GM12878 (cell line): ENCODE measurements at regions not wholly inside any gene's neighbourhood (a gene's known extent, or its start where the extent isn't known, plus 50 kb on each side); places are given as distances from the start of the nearest gene placed in this dataset.

ENCODE experiments used
- ATAC-seq: fragments of 200-7000 bp; cut with Tn5 transposase; 3 replicates; pipeline ENCODE4 v1.9.1; 2020; ENCODE audit warnings: mild to moderate bottlenecking, moderate library complexity
- BruUV-seq: library from RNA; stranded (reverse); fragments of 400-500 nt; replicated peaks from 2 replicates; lab custom pipeline; 2021; lab: Mats Ljungman, UMichigan
- CTCF ChIA-PET: fragments of 300-600 bp; sonication (Branson Sonifier 250); formaldehyde crosslinking; extraction: SDS; loops from one replicate; lab custom pipeline; 2021; ENCODE audit warnings: inconsistent platforms; lab: Yijun Ruan, JAX
- POLR2A ChIA-PET: fragments of 350-600 bp; formaldehyde crosslinking; extraction: SDS; loops from one replicate; lab custom pipeline; 2021; ENCODE audit warnings: inconsistent platforms; lab: Charles Lee
- RAD21 ChIA-PET: fragments of 300-600 bp; sonication (Branson Sonifier 250); formaldehyde crosslinking; loops from one replicate; lab custom pipeline; 2023; ENCODE audit warnings: antibody characterized with exemption; ENCODE audit not compliant: unreplicated experiment; lab: Charles Lee
- SMC1A ChIA-PET: fragments of 300-600 bp; sonication (Branson Sonifier 250); formaldehyde crosslinking; loops from one replicate; lab custom pipeline; 2023; ENCODE audit not compliant: unreplicated experiment, uncharacterized antibody; lab: Charles Lee
- DNase-seq: peaks from one replicate; pipeline ENCODE4 v3.0.0-alpha.2; 2011; ENCODE audit warnings: low read depth, low spot score
- FAIRE-seq: peaks from 3 replicates; lab custom pipeline; 2011; peaks lifted over from hg19 to GRCh38; lab: Jason Lieb, UNC
- H2AFZ ChIP-seq: 2 replicates; pipeline ENCODE4 v1.6.0; 2011; ENCODE audit warnings: low read depth, low read length, control low read depth; ENCODE audit not compliant: control insufficient read depth
- H3K27ac ChIP-seq: 2 replicates; pipeline ENCODE4 v1.5.1; 2011; ENCODE audit warnings: control low read depth; ENCODE audit not compliant: control insufficient read depth, insufficient read depth
- H3K27me3 ChIP-seq, 2 experiments: replicated peaks in 1 of 2; 2 replicates each; pipeline versions ENCODE4 v1.6.0 to v1.6.1; 2011; ENCODE audit warnings: low read length in 1 of 2; ENCODE audit not compliant: control insufficient read depth in 2 of 2, insufficient read depth in 2 of 2
- H3K36me3 ChIP-seq, 2 experiments: 2 replicates each; pipeline ENCODE4 v1.5.1; 2011; ENCODE audit warnings: low read length in 1 of 2; ENCODE audit not compliant: control insufficient read depth in 2 of 2, insufficient read depth in 2 of 2
- H3K4me1 ChIP-seq: 2 replicates; pipeline ENCODE4 v1.6.1; 2011; ENCODE audit warnings: mild to moderate bottlenecking, low read length, moderate library complexity, mixed read lengths; ENCODE audit not compliant: control insufficient read depth, insufficient read depth
- H3K4me2 ChIP-seq: 2 replicates; pipeline ENCODE4 v1.6.0; 2011; ENCODE audit warnings: control low read depth; ENCODE audit not compliant: control insufficient read depth, insufficient read depth
- H3K4me3 ChIP-seq: fragments of 200-600 bp; sonication (generic); 2 replicates; pipeline ENCODE4 v1.5.1; 2016
- H3K79me2 ChIP-seq: 2 replicates; pipeline ENCODE4 v1.6.0; 2011; ENCODE audit warnings: low read length; ENCODE audit not compliant: control insufficient read depth, insufficient read depth
- H3K9ac ChIP-seq: 2 replicates; pipeline ENCODE4 v1.8.0; 2011; ENCODE audit warnings: low read length, control low read depth, mixed read lengths; ENCODE audit not compliant: control insufficient read depth, insufficient read depth
- H3K9me3 ChIP-seq: replicated peaks from 3 replicates; pipeline ENCODE4 v1.5.1; 2011; ENCODE audit warnings: mild to moderate bottlenecking, low read length; ENCODE audit not compliant: control insufficient read depth, insufficient read depth
- H4K20me1 ChIP-seq: 2 replicates; pipeline ENCODE4 v1.6.0; 2011; ENCODE audit not compliant: control insufficient read depth, insufficient read depth
- ESRRA ChIP-seq: IDR thresholded peaks from 2 replicates; pipeline ENCODE4 v1.6.1; 2012; ENCODE audit warnings: mild to moderate bottlenecking, low read length, improper control_type of control experiment
- IKZF1 ChIP-seq: fragments of 450-650 bp; conservative IDR thresholded peaks from 2 replicates; pipeline ENCODE4 v1.6.1; 2017; ENCODE audit warnings: antibody characterized with exemption, mild to moderate bottlenecking
- IKZF2 ChIP-seq, 2 experiments: fragments of 450-650 bp; IDR thresholded peaks; 2 replicates each; pipeline ENCODE4 v1.6.1; 2017; ENCODE audit warnings: mild to moderate bottlenecking in 2 of 2, moderate library complexity in 2 of 2
- STAT1 ChIP-seq: fragments of 450-650 bp; conservative IDR thresholded peaks from 2 replicates; pipeline ENCODE4 v1.6.1; 2014; ENCODE audit warnings: antibody characterized with exemption, mild to moderate bottlenecking
- WGBS: methylation state at CpG from one replicate; pipeline ENCODE4 v1.1.6; 2016; ENCODE audit warnings: low lambda C conversion rate; ENCODE audit not compliant: insufficient replicate concordance, insufficient coverage; ENCODE audit errors: missing lambda C conversion rate; 5-methylcytosine and 5-hydroxymethylcytosine counted together
- in situ Hi-C: fragments of 300-500 bp; cut with MboI; formaldehyde crosslinking; loops from 9 replicates; pipeline ENCODE4 v1.14.3; 2018; ENCODE audit warnings: mixed read lengths
- intact Hi-C: fragments of 100-400 bp; cut with micrococcal nuclease; formaldehyde crosslinking; loops from one replicate; pipeline ENCODE4 v1.14.2; 2022; ENCODE audit not compliant: unreplicated experiment
- TF ChIP-seq, protein P1 (sequence below): fragments of 450-650 bp; IDR thresholded peaks from 2 replicates; pipeline ENCODE4 v1.6.1; 2017; ENCODE audit warnings: mild to moderate bottlenecking, moderate library complexity
- TF ChIP-seq, protein P2 (sequence below): fragments of 450-650 bp; IDR thresholded peaks from 2 replicates; pipeline ENCODE4 v1.6.1; 2017; ENCODE audit warnings: mild to moderate bottlenecking, moderate library complexity
- TF ChIP-seq, protein P3 (sequence below): IDR thresholded peaks from 2 replicates; pipeline ENCODE4 v1.6.1; 2011; ENCODE audit warnings: borderline replicate concordance, low read depth, mild to moderate bottlenecking, moderate library complexity, low read length; ENCODE audit not compliant: insufficient read depth, poor library complexity, severe bottlenecking

DNA sequence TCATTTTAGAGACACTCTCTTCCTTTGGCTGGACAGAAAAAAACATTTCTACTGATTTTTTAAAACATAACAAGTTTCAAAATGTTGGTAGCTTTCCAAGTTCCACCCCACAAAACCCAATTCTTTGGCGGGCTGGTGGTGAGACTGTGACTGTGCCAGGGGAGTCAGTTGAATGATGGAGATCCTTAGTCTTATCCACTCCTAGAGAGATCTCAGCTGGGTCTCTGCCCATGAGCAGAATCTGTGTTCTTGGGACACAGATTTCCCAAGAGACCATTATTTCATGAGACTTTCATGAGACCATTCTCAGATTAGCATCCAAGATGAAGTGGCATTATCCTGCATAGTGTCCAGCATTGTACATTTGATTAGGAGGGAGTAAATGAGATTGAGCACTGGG, 135.1 kb upstream of the NPHP3 start:
- FAIRE-seq = no peak
- Histone ChIP-seq H3K79me2 (no peaks in the 10 kb centered on the region), H3K9ac (no peak overlapping the region), H4K20me1 (no peaks in the 10 kb centered on the region), H3K4me2 (no peak overlapping the region), H3K36me3 (no peaks in the 10 kb centered on the region), H3K27ac (no peak overlapping the region), H3K4me1 (no peaks in the 10 kb centered on the region), H3K9me3 (no peaks in the 10 kb centered on the region), H2AFZ (no peak overlapping the region), H3K27me3 (no peaks in the 10 kb centered on the region), H3K4me3 (no peak overlapping the region)
- ATAC-seq = no peak
- SMC1A ChIA-PET = no interaction called here
- intact Hi-C loops = no loop called here
- no peak for DNase-seq
- no peak for TF ChIP-seq IKZF2 (IDR thresholded peaks at IDR 0.05)
- TF ChIP-seq, protein P1, sequence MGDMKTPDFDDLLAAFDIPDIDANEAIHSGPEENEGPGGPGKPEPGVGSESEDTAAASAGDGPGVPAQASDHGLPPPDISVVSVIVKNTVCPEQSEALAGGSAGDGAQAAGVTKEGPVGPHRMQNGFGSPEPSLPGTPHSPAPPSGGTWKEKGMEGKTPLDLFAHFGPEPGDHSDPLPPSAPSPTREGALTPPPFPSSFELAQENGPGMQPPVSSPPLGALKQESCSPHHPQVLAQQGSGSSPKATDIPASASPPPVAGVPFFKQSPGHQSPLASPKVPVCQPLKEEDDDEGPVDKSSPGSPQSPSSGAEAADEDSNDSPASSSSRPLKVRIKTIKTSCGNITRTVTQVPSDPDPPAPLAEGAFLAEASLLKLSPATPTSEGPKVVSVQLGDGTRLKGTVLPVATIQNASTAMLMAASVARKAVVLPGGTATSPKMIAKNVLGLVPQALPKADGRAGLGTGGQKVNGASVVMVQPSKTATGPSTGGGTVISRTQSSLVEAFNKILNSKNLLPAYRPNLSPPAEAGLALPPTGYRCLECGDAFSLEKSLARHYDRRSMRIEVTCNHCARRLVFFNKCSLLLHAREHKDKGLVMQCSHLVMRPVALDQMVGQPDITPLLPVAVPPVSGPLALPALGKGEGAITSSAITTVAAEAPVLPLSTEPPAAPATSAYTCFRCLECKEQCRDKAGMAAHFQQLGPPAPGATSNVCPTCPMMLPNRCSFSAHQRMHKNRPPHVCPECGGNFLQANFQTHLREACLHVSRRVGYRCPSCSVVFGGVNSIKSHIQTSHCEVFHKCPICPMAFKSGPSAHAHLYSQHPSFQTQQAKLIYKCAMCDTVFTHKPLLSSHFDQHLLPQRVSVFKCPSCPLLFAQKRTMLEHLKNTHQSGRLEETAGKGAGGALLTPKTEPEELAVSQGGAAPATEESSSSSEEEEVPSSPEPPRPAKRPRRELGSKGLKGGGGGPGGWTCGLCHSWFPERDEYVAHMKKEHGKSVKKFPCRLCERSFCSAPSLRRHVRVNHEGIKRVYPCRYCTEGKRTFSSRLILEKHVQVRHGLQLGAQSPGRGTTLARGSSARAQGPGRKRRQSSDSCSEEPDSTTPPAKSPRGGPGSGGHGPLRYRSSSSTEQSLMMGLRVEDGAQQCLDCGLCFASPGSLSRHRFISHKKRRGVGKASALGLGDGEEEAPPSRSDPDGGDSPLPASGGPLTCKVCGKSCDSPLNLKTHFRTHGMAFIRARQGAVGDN = no peak
- no TSS peak for BruUV-seq
- RAD21 ChIA-PET = no interaction called here
- in situ Hi-C loops = no loop called here
- POLR2A ChIA-PET = no interaction called here
- CTCF ChIA-PET = no interaction called here
- WGBS = 65% methylated on average over 1 of the region's 1 CpG

DNA sequence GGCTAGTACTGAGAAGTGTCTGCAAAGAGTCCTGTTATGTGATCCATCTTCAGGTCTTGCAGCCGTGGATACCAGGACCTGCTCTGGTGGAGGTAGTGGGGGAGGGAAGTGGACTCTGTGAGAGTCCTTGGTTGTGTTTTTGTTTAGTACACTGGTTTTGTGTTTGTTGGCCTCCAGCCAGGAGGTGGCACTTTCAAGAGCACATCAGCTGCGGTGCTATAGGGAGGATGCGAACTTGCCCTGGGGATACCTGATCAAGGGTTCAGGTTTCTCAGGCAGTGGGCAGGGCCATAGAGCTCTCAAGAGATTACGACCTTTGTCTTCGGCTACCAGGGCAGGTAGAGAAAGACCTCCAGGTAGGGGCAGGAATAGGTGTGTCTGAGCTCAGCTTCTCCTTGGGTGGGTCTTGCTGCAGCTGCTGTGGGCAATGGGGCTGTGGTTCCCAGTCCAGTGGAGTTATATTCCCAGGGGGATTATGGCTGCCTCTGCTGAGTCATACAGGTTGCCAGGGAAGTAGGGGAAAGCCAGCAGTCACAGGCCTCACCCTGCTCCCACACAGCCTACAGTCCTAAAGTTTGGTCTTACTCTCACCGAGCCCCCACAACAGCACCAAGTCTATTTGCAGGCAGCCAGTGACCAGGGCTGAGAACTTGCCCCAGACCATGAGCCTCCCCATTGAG, 132.8 kb upstream of the NPHP3 start:
- no peak overlapping the region for H3K4me2 ChIP-seq
- 47% methylated on average over 6 of the region's 6 CpGs for WGBS
- H3K4me1 ChIP-seq = no peaks in the 10 kb centered on the region
- CTCF ChIA-PET = interaction anchor here (1.4 kb wide), 1 partner anchor 522 kb away, joined by 3 read pairs; no protein-coding TSS in a partner anchor
- SMC1A ChIA-PET = no interaction called here
- H3K9ac ChIP-seq = no peak overlapping the region
- no peaks in the 10 kb centered on the region for H3K36me3 ChIP-seq
- H3K79me2 ChIP-seq = no peaks in the 10 kb centered on the region
- in situ Hi-C loops = no loop called here
- RAD21 ChIA-PET = no interaction called here
- H4K20me1 ChIP-seq = no peaks in the 10 kb centered on the region
- H3K4me3 ChIP-seq = no peak overlapping the region
- FAIRE-seq = no peak
- H3K9me3 ChIP-seq = no peaks in the 10 kb centered on the region
- no peak overlapping the region for H3K27ac ChIP-seq
- no peak for ATAC-seq
- no peaks in the 10 kb centered on the region for H3K27me3 ChIP-seq
- H2AFZ ChIP-seq = no peak overlapping the region
- POLR2A ChIA-PET = no interaction called here
- intact Hi-C loops = no loop called here
- BruUV-seq = no TSS peak
- no peak for DNase-seq
- TF ChIP-seq IKZF1 (no peak), STAT1 (no peak), ESRRA (no peak)
- TF ChIP-seq, protein P2, sequence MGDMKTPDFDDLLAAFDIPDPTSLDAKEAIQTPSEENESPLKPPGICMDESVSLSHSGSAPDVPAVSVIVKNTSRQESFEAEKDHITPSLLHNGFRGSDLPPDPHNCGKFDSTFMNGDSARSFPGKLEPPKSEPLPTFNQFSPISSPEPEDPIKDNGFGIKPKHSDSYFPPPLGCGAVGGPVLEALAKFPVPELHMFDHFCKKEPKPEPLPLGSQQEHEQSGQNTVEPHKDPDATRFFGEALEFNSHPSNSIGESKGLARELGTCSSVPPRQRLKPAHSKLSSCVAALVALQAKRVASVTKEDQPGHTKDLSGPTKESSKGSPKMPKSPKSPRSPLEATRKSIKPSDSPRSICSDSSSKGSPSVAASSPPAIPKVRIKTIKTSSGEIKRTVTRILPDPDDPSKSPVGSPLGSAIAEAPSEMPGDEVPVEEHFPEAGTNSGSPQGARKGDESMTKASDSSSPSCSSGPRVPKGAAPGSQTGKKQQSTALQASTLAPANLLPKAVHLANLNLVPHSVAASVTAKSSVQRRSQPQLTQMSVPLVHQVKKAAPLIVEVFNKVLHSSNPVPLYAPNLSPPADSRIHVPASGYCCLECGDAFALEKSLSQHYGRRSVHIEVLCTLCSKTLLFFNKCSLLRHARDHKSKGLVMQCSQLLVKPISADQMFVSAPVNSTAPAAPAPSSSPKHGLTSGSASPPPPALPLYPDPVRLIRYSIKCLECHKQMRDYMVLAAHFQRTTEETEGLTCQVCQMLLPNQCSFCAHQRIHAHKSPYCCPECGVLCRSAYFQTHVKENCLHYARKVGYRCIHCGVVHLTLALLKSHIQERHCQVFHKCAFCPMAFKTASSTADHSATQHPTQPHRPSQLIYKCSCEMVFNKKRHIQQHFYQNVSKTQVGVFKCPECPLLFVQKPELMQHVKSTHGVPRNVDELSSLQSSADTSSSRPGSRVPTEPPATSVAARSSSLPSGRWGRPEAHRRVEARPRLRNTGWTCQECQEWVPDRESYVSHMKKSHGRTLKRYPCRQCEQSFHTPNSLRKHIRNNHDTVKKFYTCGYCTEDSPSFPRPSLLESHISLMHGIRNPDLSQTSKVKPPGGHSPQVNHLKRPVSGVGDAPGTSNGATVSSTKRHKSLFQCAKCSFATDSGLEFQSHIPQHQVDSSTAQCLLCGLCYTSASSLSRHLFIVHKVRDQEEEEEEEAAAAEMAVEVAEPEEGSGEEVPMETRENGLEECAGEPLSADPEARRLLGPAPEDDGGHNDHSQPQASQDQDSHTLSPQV = no peak
- TF ChIP-seq, protein P3, sequence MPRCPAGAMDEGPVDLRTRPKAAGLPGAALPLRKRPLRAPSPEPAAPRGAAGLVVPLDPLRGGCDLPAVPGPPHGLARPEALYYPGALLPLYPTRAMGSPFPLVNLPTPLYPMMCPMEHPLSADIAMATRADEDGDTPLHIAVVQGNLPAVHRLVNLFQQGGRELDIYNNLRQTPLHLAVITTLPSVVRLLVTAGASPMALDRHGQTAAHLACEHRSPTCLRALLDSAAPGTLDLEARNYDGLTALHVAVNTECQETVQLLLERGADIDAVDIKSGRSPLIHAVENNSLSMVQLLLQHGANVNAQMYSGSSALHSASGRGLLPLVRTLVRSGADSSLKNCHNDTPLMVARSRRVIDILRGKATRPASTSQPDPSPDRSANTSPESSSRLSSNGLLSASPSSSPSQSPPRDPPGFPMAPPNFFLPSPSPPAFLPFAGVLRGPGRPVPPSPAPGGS = no peak
